ENCODE measurements at regions not wholly inside any gene's neighbourhood (a gene's known extent, or its start where the extent isn't known, plus 50 kb on each side); places are given as distances from the start of the nearest gene placed in this dataset.

GRCh38 chr18:25704494-25704893, 352.5 kb upstream of the ZNF521 start:
- Histone ChIP-seq H3K23ac (ENCODE audit: low read depth, low read length) (no peak overlapping the region), H2AFZ (replicated peaks; ENCODE audit: low read length, poor library complexity) (no peak overlapping the region), H2BK120ac (ENCODE audit: low read depth, low read length) (no peak overlapping the region), H3K9ac (ENCODE audit: low read depth, low read length) (no peak overlapping the region), H2AK9ac (replicated peaks; ENCODE audit: low read depth, low read length, poor library complexity) (no peak overlapping the region), H4K8ac (ENCODE audit: low read depth in 2 of 2, low read length in 2 of 2) (no peak overlapping the region), H3K56ac (ENCODE audit: extremely low read depth, insufficient read depth, low read length) (no peak overlapping the region), H3K4me3 (ENCODE audit: insufficient read depth, low read depth, low read length) (no peak overlapping the region), H3K4ac (ENCODE audit: low read depth, low read length) (no peak overlapping the region), H3K36me3 (ENCODE audit: control insufficient read depth, insufficient read depth, low read length) (no peaks in the 10 kb centered on the region), H3K4me1 (ENCODE audit: control insufficient read depth, insufficient read depth, low read length) (no peaks in the 10 kb centered on the region), H4K20me1 (ENCODE audit: insufficient read depth, low read length) (no peaks in the 10 kb centered on the region), H3K9me3 (ENCODE audit: control insufficient read depth, insufficient read depth, low read length) (no peaks in the 10 kb centered on the region), H3K14ac (replicated peaks; ENCODE audit: low read depth, low read length) (no peak overlapping the region), H3K9me1 (ENCODE audit: insufficient read depth, low read length) (no peaks in the 10 kb centered on the region), H2BK5ac (ENCODE audit: low read depth, low read length, poor library complexity, severe bottlenecking) (no peak overlapping the region), H2AK5ac (ENCODE audit: low read depth, low read length) (no peak overlapping the region), H4K91ac (ENCODE audit: insufficient read depth, low read depth, low read length) (no peak overlapping the region), H2BK20ac (ENCODE audit: low read depth, low read length) (no peak overlapping the region), H3K4me2 (ENCODE audit: low read depth, low read length) (no peak overlapping the region), H3K18ac (ENCODE audit: low read depth, low read length) (no peak overlapping the region), H3K27ac (ENCODE audit: insufficient read depth, low read length) (no peak overlapping the region), H3K79me1 (ENCODE audit: low read depth in 1 of 2, low read length in 2 of 2) (no peaks in the 10 kb centered on the region), H2BK15ac (ENCODE audit: low read depth, low read length) (no peak overlapping the region), H3K27me3 (ENCODE audit: control insufficient read depth, insufficient read depth, low read length) (peaks cover 17% of the 10 kb centered on the region), H4K5ac (ENCODE audit: low read depth, low read length) (no peak overlapping the region)
- dilution Hi-C loops (cut with HindIII; ENCODE audit: low sequenced_read_pairs, unreplicated experiment) = no loop called here
- ChIA-PET CTCF (no interaction called here), POLR2A (ENCODE audit: unreplicated experiment) (no interaction called here)
- in situ Hi-C loops (cut with MboI; ENCODE audit: low sequenced_read_pairs) = no loop called here
- BruUV-seq (replicated peaks) = no TSS peak
- ATAC-seq (ENCODE audit: low read depth) (no peak), DNase-seq (no peak)
- WGBS, 2 experiments (ENCODE audit: extremely low coverage in 2 of 2, insufficient read length in 1 of 2) = 50% methylated on average over 4 of the region's 10 CpGs; no CpG with 5 or more reads in 1 of the 2 experiments
- TF ChIP-seq RAD21 (IDR thresholded peaks at IDR 0.05; ENCODE audit: low read length) (no peak), SMC3 (IDR thresholded peaks at IDR 0.05; ENCODE audit: low read depth, low read length) (no peak), MAZ (IDR thresholded peaks at IDR 0.05; ENCODE audit: borderline replicate concordance, low read depth, low read length) (no peak), MAFK (IDR thresholded peaks at IDR 0.05; ENCODE audit: low read depth, low read length) (no peak), ELK1 (IDR thresholded peaks at IDR 0.05; ENCODE audit: borderline replicate concordance, low read depth, low read length) (no peak), FOS (IDR thresholded peaks at IDR 0.05; ENCODE audit: low read depth, low read length) (no peak), MXI1 (IDR thresholded peaks at IDR 0.05; ENCODE audit: borderline replicate concordance, low read depth, low read length) (no peak), USF2 (IDR thresholded peaks at IDR 0.05; ENCODE audit: low read depth, low read length) (no peak), CHD1 (IDR thresholded peaks at IDR 0.05; ENCODE audit: low read depth, low read length) (no peak)
- TF ChIP-seq, protein P1, sequence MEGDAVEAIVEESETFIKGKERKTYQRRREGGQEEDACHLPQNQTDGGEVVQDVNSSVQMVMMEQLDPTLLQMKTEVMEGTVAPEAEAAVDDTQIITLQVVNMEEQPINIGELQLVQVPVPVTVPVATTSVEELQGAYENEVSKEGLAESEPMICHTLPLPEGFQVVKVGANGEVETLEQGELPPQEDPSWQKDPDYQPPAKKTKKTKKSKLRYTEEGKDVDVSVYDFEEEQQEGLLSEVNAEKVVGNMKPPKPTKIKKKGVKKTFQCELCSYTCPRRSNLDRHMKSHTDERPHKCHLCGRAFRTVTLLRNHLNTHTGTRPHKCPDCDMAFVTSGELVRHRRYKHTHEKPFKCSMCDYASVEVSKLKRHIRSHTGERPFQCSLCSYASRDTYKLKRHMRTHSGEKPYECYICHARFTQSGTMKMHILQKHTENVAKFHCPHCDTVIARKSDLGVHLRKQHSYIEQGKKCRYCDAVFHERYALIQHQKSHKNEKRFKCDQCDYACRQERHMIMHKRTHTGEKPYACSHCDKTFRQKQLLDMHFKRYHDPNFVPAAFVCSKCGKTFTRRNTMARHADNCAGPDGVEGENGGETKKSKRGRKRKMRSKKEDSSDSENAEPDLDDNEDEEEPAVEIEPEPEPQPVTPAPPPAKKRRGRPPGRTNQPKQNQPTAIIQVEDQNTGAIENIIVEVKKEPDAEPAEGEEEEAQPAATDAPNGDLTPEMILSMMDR (conservative IDR thresholded peaks at IDR 0.05; ENCODE audit: low read depth, low read length) = no peak
- intact Hi-C loops (cut with micrococcal nuclease) = no loop called here

Data from IMR-90 (cell line).